KBM-7 (cell line): ENCODE measurements at regions not wholly inside any gene's neighbourhood (a gene's known extent, or its start where the extent isn't known, plus 50 kb on each side); places are given as distances from the start of the nearest gene placed in this dataset.
"Not testable (repeated sequence)": the region's sequence is repeated elsewhere in the genome, so short reads cannot be mapped to it uniquely, and the experiment has no call there.

Experiments
- DNase-seq: peaks from one replicate; pipeline ENCODE4 v3.0.0-alpha.2; 2015
- in situ Hi-C: fragments of 300-500 bp; cut with MboI; formaldehyde crosslinking; loops from 2 replicates; pipeline ENCODE4 v1.14.3; 2020; ENCODE audit warnings: low sequenced_read_pairs, low pct_unique_long_range_greater_than_20kb, mixed read lengths

DNA sequence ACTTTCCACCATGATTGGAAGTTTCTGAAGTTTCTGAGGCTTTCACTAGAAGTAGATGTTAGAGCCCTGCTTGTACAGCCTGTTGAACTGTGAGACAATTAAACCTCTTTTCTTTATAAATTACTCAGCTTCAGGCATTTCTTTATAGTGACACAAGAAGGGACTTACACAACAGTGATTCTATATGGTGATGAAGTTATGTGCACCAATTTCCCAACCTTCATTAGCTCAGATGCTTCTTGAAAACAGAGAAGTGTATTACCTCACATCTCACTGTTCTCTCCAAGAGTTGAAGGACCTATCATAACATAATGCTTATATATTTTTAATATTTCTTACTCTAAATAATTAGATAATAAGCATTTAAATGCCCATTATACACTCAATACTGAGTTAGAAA is 202.1 kb upstream of the ANXA10 start:
- in situ Hi-C loops: no loop called here
- no peak for DNase-seq

DNA sequence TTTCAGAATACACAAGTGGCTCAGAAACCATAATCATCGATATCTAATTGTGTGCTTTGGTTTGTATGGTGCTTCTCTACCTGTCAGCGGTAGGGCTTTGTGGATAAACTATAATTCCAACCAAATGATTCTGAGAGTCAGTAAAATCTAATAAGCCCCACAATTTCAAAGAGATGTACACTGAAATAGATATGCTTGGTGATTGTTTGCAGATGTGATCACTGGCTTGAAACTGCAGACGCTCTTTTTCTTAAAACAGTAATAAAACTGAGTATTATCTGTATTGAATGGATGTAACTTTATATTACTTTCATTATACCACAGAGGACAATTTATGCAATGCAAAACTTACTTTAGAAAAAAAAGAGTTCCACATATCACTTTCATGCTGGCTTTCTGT is 198.8 kb upstream of the ANXA10 start:
- no peak for DNase-seq
- in situ Hi-C loops: no loop called here

- DNase-seq, in situ Hi-C loops: not testable (repeated sequence)
Measured at GRCh38 chr4:167896260-167896659, 196.1 kb upstream of the ANXA10 start.

- in situ Hi-C loops: no loop called here
- peak; percentile 55 for DNase-seq
Measured at GRCh38 chr4:167897116-167897515, 195.2 kb upstream of the ANXA10 start.

GRCh38 chr4:167903291-167903721 is 189.0 kb upstream of the ANXA10 start:
- in situ Hi-C loops: no loop called here
- DNase-seq: no peak

DNA sequence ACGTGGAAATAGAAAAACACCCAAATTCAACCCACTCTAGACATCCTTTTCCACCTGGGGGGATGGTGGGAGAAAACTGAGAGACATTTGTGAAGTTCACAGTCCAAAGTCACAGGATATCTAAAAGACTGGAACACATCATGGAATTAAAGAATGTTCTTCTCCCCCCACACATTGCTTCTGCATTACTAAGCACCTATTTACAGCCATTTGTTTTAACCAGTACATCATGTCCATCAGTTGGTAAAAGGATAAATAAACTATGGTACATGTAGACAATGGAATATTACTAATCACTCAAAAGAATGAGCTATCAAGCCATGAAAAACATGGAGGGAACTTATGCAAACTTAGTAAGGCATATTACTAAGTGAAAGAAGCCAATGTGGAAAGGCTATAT is 185.5 kb upstream of the ANXA10 start:
- in situ Hi-C loops: no loop called here
- no peak for DNase-seq

DNA sequence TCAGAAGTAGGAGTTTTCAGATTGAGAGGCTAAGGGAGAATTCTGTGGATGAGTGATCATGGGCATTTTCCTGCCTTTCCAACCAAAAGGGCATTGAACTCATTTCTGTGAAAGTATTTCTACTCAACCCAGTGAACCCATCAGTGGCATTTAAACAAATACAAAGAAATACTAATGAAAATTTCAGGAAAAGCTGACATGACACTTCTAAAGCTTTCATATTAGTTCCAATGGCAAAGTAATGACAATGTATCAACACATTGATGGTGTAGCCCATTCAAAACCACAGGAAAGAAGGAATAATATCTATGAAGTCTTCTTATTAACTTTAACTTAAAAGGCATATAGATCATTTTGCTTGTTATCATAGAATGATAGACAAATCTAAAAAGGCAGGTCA is 183.5 kb upstream of the ANXA10 start:
- DNase-seq: no peak
- in situ Hi-C loops: no loop called here

GRCh38 chr4:167912535-167912934 is 179.8 kb upstream of the ANXA10 start:
- DNase-seq, in situ Hi-C loops: not testable (repeated sequence)

DNA sequence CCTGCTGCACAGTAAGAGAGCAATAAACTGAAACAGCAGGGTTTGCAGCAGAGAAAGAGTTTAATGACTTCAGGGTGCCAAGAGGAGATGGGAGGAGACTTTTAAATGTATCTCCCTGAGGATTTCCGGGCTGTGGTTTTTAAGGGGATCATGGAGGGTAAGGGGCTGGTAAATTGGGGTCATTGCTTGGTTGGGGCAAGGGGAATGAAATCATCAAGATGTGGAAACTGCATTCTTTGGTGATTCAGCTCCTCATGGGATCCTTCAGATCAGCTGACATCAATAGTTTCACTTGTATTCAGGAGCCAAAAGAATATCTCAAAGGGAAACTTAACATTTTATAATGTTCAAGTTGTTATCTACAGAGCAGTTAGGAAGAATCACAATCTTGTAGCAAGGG is 174.3 kb upstream of the ANXA10 start:
- in situ Hi-C loops: no loop called here
- DNase-seq: no peak

DNA sequence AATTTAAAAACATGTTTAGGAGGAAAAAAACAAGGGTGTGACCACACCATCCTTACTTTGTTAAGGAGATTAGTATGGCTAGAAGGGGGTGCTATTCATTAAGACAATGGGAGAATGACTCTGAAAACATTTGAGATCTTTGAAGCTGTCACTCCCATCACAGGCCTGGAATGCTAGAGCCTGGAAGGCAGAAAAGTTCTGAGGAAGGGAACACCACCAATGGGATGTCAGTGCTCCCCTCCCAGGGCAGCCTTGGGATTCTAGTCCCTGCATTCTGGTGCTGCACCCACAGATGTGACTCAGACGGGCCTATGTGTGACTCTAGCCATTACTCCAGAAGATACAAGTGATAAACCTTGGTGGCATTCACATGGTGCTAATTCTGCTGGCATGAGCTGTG is 162.2 kb upstream of the ANXA10 start:
- DNase-seq: no peak
- in situ Hi-C loops: no loop called here

GRCh38 chr4:167934216-167934615 is 158.1 kb upstream of the ANXA10 start:
- DNase-seq: no peak
- in situ Hi-C loops: no loop called here

- no peak for DNase-seq
- in situ Hi-C loops: no loop called here
Measured at GRCh38 chr4:167939863-167940616, 152.3 kb upstream of the ANXA10 start.

GRCh38 chr4:167943872-167944505 is 148.3 kb upstream of the ANXA10 start:
- in situ Hi-C loops: no loop called here
- DNase-seq: no peak

GRCh38 chr4:167944721-167945120 is 147.6 kb upstream of the ANXA10 start:
- in situ Hi-C loops: no loop called here
- DNase-seq: no peak

- DNase-seq: no peak
- in situ Hi-C loops: no loop called here
Measured at GRCh38 chr4:167955006-167955405, 137.3 kb upstream of the ANXA10 start.

DNA sequence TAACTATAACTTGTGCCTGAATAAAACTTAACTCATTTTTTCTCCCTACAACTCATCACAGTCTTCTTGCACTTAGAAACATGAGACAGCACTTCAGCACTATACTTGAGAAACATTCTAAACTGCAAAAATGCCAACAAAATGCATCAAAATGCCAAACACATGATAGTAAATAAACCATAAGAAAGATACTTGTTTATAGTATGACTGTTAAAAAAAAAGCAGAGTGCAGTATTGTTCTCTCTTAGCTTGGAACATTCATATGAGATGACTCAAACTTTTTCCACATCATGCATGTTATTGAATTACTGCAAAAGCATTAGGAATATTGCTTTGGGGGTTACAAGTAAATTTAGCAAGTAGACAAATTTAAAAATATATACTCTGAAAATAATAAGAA is 135.7 kb upstream of the ANXA10 start:
- in situ Hi-C loops: no loop called here
- no peak for DNase-seq

DNA sequence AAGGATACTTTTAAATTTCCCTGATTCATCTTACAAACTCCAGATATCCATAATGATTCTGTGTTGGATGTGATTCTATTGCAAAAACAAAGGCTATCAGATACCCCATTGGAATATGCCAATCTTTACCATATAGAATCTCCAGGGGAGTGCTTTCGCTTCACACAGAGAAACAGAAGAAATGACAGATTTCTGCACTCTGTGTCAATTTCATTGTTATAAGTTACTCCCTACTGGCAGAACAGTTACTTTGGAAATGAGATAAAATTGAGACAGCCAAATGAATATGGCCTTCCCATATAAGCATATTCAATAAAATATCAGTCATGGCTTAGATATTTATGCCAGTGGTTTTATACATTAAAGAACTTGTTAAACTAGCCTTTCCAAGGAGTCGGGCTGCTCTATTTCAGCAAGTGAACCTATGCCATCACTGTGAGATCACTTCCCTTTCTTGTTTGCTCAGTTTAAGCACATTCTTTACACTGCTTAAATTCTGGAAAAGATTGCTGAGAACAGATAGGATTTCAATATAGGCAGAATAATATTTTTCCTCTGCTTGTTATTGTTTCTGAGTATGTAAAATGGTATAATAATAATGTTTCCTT is 127.5 kb upstream of the ANXA10 start:
- no peak for DNase-seq
- in situ Hi-C loops: no loop called here

GRCh38 chr4:167966143-167966542 is 126.2 kb upstream of the ANXA10 start:
- DNase-seq: no peak
- in situ Hi-C loops: no loop called here

- in situ Hi-C loops: no loop called here
- DNase-seq: no peak
Measured at GRCh38 chr4:167973513-167973912, 118.8 kb upstream of the ANXA10 start.

GRCh38 chr4:167985565-167985964 is 106.8 kb upstream of the ANXA10 start:
- in situ Hi-C loops: no loop called here
- no peak for DNase-seq

GRCh38 chr4:167986044-167986443 is 106.3 kb upstream of the ANXA10 start:
- DNase-seq: no peak
- in situ Hi-C loops: no loop called here
